Keratinocyte (primary cell): ENCODE measurements at regions not wholly inside any gene's neighbourhood (a gene's known extent, or its start where the extent isn't known, plus 50 kb on each side); places are given as distances from the start of the nearest gene placed in this dataset.
A peak's percentile ranks its signal among the peaks of the same experiment; 100 is the strongest.

Source experiments
- DNase-seq: peaks from one replicate; pipeline ENCODE4 v3.0.0-alpha.2; 2011; ENCODE audit warnings: low read depth, missing footprints, low spot score
- FAIRE-seq: peaks from 2 replicates; lab custom pipeline; 2011; peaks lifted over from hg19 to GRCh38; lab: Jason Lieb, UNC
- H2AFZ ChIP-seq: 2 replicates; pipeline ENCODE4 v1.6.0; 2012; ENCODE audit warnings: low read length, control low read depth, inconsistent platforms; ENCODE audit not compliant: control insufficient read depth
- H3K27ac ChIP-seq: 2 replicates; pipeline ENCODE4 v1.5.1; 2011; ENCODE audit warnings: low read length; ENCODE audit not compliant: control insufficient read depth, insufficient read depth
- H3K27me3 ChIP-seq: 3 replicates; pipeline ENCODE4 v1.6.0; 2011; ENCODE audit warnings: low read length; ENCODE audit not compliant: control insufficient read depth, insufficient read depth; ENCODE audit errors: extremely low read depth
- H3K36me3 ChIP-seq, 2 experiments: 2 replicates in 1 of 2; 3 replicates in 1 of 2; pipeline ENCODE4 v1.5.1; 2011; ENCODE audit warnings: low read length in 2 of 2, mild to moderate bottlenecking in 1 of 2; ENCODE audit not compliant: control insufficient read depth in 2 of 2, insufficient read depth in 2 of 2; ENCODE audit errors: extremely low read depth in 1 of 2
- H3K4me1 ChIP-seq: 3 replicates; pipeline ENCODE4 v1.5.1; 2011; ENCODE audit warnings: low read length; ENCODE audit not compliant: control insufficient read depth, insufficient read depth; ENCODE audit errors: extremely low read depth
- H3K4me2 ChIP-seq: 3 replicates; pipeline ENCODE4 v1.6.0; 2011; ENCODE audit warnings: low read depth, low read length; ENCODE audit not compliant: control insufficient read depth, insufficient read depth; ENCODE audit errors: extremely low read depth
- H3K4me3 ChIP-seq, 3 experiments: fragments of 200-600 bp in 1 of 3; sonication (generic) in 1 of 3; 2 replicates in 2 of 3; 3 replicates in 1 of 3; pipeline ENCODE4 v1.5.1; 2011 to 2016; ENCODE audit warnings: low read length in 3 of 3, mild to moderate bottlenecking in 3 of 3, control low read depth in 2 of 3, inconsistent platforms in 1 of 3, low read depth in 1 of 3, mixed read lengths in 1 of 3, mixed run types in 1 of 3, moderate library complexity in 1 of 3; ENCODE audit not compliant: control insufficient read depth in 2 of 3, insufficient read depth in 2 of 3; ENCODE audit errors: extremely low read depth in 1 of 3
- H3K79me2 ChIP-seq: 2 replicates; pipeline ENCODE4 v1.6.0; 2012; ENCODE audit warnings: low read length; ENCODE audit not compliant: control insufficient read depth, insufficient read depth
- H3K9ac ChIP-seq: 3 replicates; pipeline ENCODE4 v1.6.0; 2011; ENCODE audit warnings: low read length; ENCODE audit not compliant: control insufficient read depth, insufficient read depth; ENCODE audit errors: extremely low read depth
- H3K9me1 ChIP-seq: 3 replicates; pipeline ENCODE4 v1.6.0; 2011; ENCODE audit warnings: low read length; ENCODE audit not compliant: control insufficient read depth, insufficient read depth; ENCODE audit errors: extremely low read depth
- H3K9me3 ChIP-seq: 2 replicates; pipeline ENCODE4 v1.5.1; 2012; ENCODE audit warnings: low read depth, low read length; ENCODE audit not compliant: control insufficient read depth
- H4K20me1 ChIP-seq: 3 replicates; pipeline ENCODE4 v1.6.0; 2011; ENCODE audit warnings: low read length; ENCODE audit not compliant: control insufficient read depth, insufficient read depth; ENCODE audit errors: extremely low read depth
- EZH2 ChIP-seq: IDR thresholded peaks from one replicate; pipeline ENCODE4 v1.6.1; 2012; ENCODE audit warnings: inconsistent platforms, mild to moderate bottlenecking, low read length, moderate library complexity
- dilution Hi-C: fragments of 300-500 bp; cut with MboI; formaldehyde crosslinking; loops from one replicate; pipeline ENCODE4 v1.7.0; 2020; ENCODE audit warnings: low sequenced_read_pairs; ENCODE audit not compliant: extremely low pct_ligation_motif_present
- TF ChIP-seq, protein P1 (sequence below), 3 experiments: IDR thresholded peaks in 1 of 3; conservative IDR thresholded peaks in 1 of 3; optimal IDR thresholded peaks in 1 of 3; 2 replicates in 2 of 3; 3 replicates in 1 of 3; pipeline versions ENCODE3 to v1.5.1; 2011; ENCODE audit warnings: low read length in 3 of 3, mild to moderate bottlenecking in 3 of 3, moderate library complexity in 2 of 3, control low read depth in 1 of 3, inconsistent platforms in 1 of 3; ENCODE audit not compliant: insufficient read depth in 2 of 3; ENCODE audit errors: extremely low read depth in 1 of 3

DNA sequence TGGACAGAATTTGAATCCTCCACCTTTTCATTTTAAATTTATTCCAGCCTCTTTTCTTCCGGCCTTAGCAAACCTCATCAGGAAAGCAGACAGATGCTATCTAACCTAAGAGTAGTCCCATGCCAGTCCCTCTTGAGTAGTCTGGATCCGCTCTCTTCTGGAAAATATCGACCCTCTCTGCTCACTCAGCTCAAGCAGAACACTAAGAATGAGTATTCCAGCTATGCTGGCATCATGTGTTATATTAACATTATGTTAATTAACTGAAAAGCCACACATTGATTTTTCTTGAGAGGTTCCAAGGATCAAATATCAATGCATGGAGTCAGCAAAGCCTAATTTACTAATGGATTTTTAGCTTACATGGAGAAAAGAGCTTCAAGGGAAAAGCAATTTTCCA lies 161.4 kb downstream of the ID4 start:
- no peak for FAIRE-seq
- H3K79me2 ChIP-seq = no peaks in the 10 kb centered on the region
- dilution Hi-C loops = no loop called here

DNA sequence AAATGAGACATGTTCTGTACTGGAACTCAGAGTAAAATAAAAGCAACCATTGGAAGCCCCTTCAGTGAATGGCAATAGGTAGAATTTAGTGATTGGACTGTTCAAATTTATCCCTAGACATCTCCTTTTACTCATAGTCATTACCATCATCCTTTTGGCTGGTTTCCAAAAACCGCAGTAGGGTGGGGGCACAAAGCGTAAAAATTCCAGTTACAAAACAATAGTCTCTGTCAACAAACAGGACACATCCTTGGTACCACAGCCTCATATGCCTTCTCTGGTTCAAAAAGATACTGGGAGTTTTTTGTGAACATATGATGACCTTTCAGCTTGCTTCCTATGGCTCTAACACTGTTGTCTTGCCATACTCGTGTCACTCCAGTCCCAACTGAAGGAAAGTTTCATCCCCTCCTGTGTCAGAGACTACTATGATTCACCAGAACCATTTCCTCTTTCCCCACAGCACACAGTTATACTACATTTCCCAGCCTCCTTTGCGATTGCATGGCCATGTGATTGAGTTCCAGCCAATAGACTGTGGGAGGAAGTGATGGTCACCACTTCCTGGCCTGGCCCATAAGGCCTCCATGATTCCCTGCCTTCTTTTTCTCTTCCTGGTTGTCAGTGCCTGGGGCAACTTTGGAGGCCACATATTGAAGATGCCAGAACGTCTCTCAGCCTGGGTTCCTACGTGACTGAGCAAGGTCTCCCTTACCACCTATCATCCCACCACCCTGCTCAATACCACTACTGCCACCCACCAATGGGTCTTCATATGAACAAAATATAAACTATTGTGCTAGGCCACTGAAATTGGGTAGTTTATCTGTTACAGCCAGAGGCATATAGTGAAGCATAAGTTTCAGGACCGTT lies 162.4 kb downstream of the ID4 start:
- peak; percentile 13 for DNase-seq
- TF ChIP-seq, protein P1, sequence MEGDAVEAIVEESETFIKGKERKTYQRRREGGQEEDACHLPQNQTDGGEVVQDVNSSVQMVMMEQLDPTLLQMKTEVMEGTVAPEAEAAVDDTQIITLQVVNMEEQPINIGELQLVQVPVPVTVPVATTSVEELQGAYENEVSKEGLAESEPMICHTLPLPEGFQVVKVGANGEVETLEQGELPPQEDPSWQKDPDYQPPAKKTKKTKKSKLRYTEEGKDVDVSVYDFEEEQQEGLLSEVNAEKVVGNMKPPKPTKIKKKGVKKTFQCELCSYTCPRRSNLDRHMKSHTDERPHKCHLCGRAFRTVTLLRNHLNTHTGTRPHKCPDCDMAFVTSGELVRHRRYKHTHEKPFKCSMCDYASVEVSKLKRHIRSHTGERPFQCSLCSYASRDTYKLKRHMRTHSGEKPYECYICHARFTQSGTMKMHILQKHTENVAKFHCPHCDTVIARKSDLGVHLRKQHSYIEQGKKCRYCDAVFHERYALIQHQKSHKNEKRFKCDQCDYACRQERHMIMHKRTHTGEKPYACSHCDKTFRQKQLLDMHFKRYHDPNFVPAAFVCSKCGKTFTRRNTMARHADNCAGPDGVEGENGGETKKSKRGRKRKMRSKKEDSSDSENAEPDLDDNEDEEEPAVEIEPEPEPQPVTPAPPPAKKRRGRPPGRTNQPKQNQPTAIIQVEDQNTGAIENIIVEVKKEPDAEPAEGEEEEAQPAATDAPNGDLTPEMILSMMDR (optimal IDR thresholded peaks at IDR 0.05 in 1 of 3, IDR thresholded peaks at IDR 0.05 in 1 of 3, conservative IDR thresholded peaks at IDR 0.05 in 1 of 3; ENCODE audit: extremely low read depth in 1 of 3, insufficient read depth in 2 of 3, low read length in 3 of 3) = no peak
- TF ChIP-seq EZH2 = no peak
- H3K27me3 ChIP-seq = peaks cover 3% of the 10 kb centered on the region

More for the DNA sequence above, 161.4 kb downstream of the ID4 start:
- Histone ChIP-seq H3K4me1 (peaks cover 6% of the 10 kb centered on the region), H3K9me1 (no peaks in the 10 kb centered on the region), H3K9me3 (no peaks in the 10 kb centered on the region), H3K27me3 (peaks cover 3% of the 10 kb centered on the region), H3K9ac (no peak overlapping the region), H2AFZ (no peak overlapping the region), H3K4me2 (no peak overlapping the region), H4K20me1 (no peaks in the 10 kb centered on the region), H3K27ac (no peak overlapping the region), H3K4me3 (no peak overlapping the region), H3K36me3 (no peaks in the 10 kb centered on the region)
- TF ChIP-seq EZH2 = no peak
- TF ChIP-seq, protein P1 (optimal IDR thresholded peaks at IDR 0.05 in 1 of 3, IDR thresholded peaks at IDR 0.05 in 1 of 3, conservative IDR thresholded peaks at IDR 0.05 in 1 of 3; ENCODE audit: extremely low read depth in 1 of 3, insufficient read depth in 2 of 3, low read length in 3 of 3) = no peak
- DNase-seq = no peak

More for the DNA sequence above, 162.4 kb downstream of the ID4 start:
- Histone ChIP-seq H3K9ac (no peak overlapping the region), H3K36me3 (no peaks in the 10 kb centered on the region), H3K4me2 (no peak overlapping the region), H3K9me3 (no peaks in the 10 kb centered on the region), H3K9me1 (no peaks in the 10 kb centered on the region), H3K4me1 (peaks cover 6% of the 10 kb centered on the region), H3K27ac (no peak overlapping the region), H3K4me3 (no peak overlapping the region), H4K20me1 (no peaks in the 10 kb centered on the region), H2AFZ (no peak overlapping the region), H3K79me2 (no peaks in the 10 kb centered on the region)
- FAIRE-seq = no peak
- dilution Hi-C loops = no loop called here
